ENCODE measurements at regions not wholly inside any gene's neighbourhood (a gene's known extent, or its start where the extent isn't known, plus 50 kb on each side); places are given as distances from the start of the nearest gene placed in this dataset.

- FAIRE-seq (no peak), DNase-seq (ENCODE audit: insufficient read length) (no peak)
- TF ChIP-seq TAF1 (IDR thresholded peaks at IDR 0.05; ENCODE audit: borderline replicate concordance, low read depth, low read length) (no peak), POLR2AphosphoS5 (IDR thresholded peaks at IDR 0.05; ENCODE audit: low read depth, low read length) (no peak), POLR2A (IDR thresholded peaks at IDR 0.05; ENCODE audit: low read depth, low read length) (no peak)
Observed at GRCh38 chr3:194979173-194979572, 291.8 kb downstream of the XXYLT1 start.

- TF ChIP-seq TAF1 (IDR thresholded peaks at IDR 0.05; ENCODE audit: borderline replicate concordance, low read depth, low read length) (no peak), POLR2AphosphoS5 (IDR thresholded peaks at IDR 0.05; ENCODE audit: low read depth, low read length) (no peak), POLR2A (IDR thresholded peaks at IDR 0.05; ENCODE audit: low read depth, low read length) (no peak)
- FAIRE-seq (no peak), DNase-seq (ENCODE audit: insufficient read length) (no peak)
Observed at GRCh38 chr3:194982472-194982871, 288.5 kb downstream of the XXYLT1 start.

DNA sequence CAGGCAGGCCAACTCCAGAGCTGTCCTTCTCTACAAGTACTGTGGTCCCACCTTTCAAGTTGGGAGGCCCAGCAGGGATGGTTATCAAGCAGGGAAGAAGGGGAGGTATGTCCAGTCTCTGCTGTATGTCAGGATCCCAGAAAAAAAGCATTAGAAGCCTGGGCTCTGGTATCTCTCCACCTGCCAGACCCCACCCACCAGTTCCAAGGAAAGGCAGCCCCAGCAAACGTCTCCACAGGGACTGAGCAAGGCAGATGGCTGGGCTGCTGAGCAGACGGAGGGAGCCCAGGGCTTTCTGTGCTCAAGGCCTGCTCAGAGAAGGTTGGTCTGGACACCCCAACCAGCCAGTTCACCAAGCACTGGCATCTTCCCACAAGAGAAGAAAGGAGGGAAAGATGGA, 287.8 kb downstream of the XXYLT1 start:
- TF ChIP-seq POLR2A (IDR thresholded peaks at IDR 0.05; ENCODE audit: low read depth, low read length) (no peak), POLR2AphosphoS5 (IDR thresholded peaks at IDR 0.05; ENCODE audit: low read depth, low read length) (no peak), TAF1 (IDR thresholded peaks at IDR 0.05; ENCODE audit: borderline replicate concordance, low read depth, low read length) (no peak)
- FAIRE-seq (no peak), DNase-seq (ENCODE audit: insufficient read length) (no peak)

- no peak for TF ChIP-seq POLR2A (IDR thresholded peaks at IDR 0.05; ENCODE audit: low read depth, low read length)
- TF ChIP-seq POLR2AphosphoS5 (IDR thresholded peaks at IDR 0.05; ENCODE audit: low read depth, low read length), result no peak
- TF ChIP-seq TAF1 (IDR thresholded peaks at IDR 0.05; ENCODE audit: borderline replicate concordance, low read depth, low read length), result no peak
- no peak for DNase-seq (ENCODE audit: insufficient read length)
Observed at GRCh38 chr3:194983620-194984019, 287.3 kb downstream of the XXYLT1 start.

GRCh38 chr3:194984066-194984465, 286.9 kb downstream of the XXYLT1 start:
- TF ChIP-seq TAF1 (IDR thresholded peaks at IDR 0.05; ENCODE audit: borderline replicate concordance, low read depth, low read length), result no peak
- no peak for TF ChIP-seq POLR2AphosphoS5 (IDR thresholded peaks at IDR 0.05; ENCODE audit: low read depth, low read length)
- no peak for TF ChIP-seq POLR2A (IDR thresholded peaks at IDR 0.05; ENCODE audit: low read depth, low read length)
- DNase-seq (ENCODE audit: insufficient read length) (no peak), FAIRE-seq (no peak)

More at GRCh38 chr3:194983620-194984019, 287.3 kb downstream of the XXYLT1 start:
- FAIRE-seq, result no peak

DNA sequence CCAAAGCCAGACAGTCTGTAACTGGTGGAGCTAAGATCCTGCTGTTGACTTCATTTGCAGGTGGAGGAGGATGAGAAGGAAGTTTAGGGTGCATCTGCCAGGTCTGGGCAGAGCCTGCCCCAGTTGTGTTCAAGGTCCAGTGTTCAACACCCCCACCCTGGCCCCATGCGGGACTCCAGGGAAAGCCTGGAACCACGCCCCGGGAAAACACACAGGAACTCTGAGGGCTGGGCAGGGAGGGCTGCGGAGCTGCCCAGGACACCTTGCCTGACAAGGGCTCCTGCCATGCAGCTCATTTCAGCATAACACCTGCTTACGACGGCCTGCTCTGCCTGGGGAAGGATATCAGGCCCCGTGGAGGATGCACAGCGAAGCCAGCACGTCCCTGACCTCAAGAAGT, 286.3 kb downstream of the XXYLT1 start:
- TF ChIP-seq TAF1 (IDR thresholded peaks at IDR 0.05; ENCODE audit: borderline replicate concordance, low read depth, low read length) (no peak), POLR2A (IDR thresholded peaks at IDR 0.05; ENCODE audit: low read depth, low read length) (no peak), POLR2AphosphoS5 (IDR thresholded peaks at IDR 0.05; ENCODE audit: low read depth, low read length) (no peak)
- DNase-seq (ENCODE audit: insufficient read length) (no peak), FAIRE-seq (no peak)

DNA sequence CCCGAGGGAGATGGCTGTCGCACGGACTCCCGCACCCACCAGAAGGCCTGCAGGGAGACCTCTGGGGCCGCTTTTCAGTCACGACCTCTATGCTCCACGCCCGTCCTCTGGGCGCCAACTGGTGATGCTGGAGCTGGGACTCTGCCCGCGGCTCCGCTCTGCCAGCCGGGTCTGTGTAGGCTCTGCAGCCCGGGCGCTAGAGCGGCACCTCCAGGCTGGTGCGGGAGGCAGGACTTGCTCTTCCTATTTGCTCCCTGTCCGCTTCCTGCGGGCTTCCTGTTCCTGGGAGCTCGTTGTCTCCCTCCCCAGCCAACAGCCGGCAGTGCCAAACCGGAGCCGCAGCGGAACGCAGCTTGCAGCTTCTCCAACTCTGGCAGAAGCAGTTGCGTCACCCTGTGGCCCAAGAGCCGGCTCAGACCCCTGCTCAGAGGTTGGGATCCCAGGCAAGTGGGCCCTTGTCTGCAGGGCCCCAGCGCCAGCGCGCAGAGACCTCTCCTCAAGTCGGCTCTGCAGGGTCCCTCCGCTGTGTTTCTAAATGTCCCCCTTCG, 285.9 kb downstream of the XXYLT1 start:
- TF ChIP-seq POLR2AphosphoS5 (IDR thresholded peaks at IDR 0.05; ENCODE audit: low read depth, low read length) (no peak), POLR2A (IDR thresholded peaks at IDR 0.05; ENCODE audit: low read depth, low read length) (no peak), TAF1 (IDR thresholded peaks at IDR 0.05; ENCODE audit: borderline replicate concordance, low read depth, low read length) (no peak)
- DNase-seq (ENCODE audit: insufficient read length) (no peak), FAIRE-seq (no peak)

GRCh38 chr3:194986208-194987043, 284.5 kb downstream of the XXYLT1 start:
- no peak for FAIRE-seq
- TF ChIP-seq POLR2AphosphoS5 (IDR thresholded peaks at IDR 0.05; ENCODE audit: low read depth, low read length) (no peak), TAF1 (IDR thresholded peaks at IDR 0.05; ENCODE audit: borderline replicate concordance, low read depth, low read length) (no peak), POLR2A (IDR thresholded peaks at IDR 0.05; ENCODE audit: low read depth, low read length) (no peak)
- DNase-seq (ENCODE audit: insufficient read length), result no peak

DNA sequence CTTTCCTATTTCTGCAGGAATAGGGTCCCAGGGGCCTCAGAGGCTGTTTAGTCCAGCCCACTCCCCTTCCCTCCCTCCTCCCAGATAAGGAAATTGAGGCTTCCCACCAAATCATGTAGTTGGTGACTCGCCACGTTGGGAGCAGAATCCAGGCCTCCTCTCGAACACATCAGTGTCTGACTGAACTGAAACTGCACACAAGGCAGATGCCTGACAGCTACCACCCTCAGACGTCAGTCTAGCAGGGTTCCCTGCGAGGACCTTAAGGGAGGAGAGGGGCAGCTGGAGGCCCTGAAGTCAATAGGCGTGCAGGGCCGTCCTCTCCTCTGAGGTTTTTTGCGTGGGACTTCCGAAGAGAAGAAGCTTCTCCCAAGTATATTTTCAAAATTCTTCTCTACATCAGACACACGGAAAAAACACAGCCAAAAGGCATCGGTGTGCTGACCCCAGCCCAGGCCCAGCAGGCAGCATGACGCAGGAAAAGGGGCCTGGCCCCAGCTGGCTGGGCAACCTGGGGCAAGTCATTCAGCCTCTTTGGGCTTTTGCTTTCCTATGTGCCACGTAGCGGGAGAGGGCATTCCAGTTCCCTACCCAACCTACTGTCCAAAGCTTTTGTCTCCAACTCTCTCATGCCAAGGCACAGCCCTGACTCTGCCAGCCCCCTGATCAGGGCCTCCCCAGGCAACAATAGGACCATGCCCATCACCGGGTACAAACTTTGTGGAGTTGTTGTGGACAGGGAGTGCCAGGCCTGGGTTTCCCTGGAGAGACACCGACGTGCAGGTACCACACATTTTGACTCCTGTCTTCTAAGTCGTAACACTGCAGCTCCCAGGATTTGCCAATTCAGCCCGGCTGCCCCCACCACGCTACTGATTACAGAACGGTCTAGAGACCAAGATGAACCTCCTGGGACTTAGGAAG, 283.1 kb downstream of the XXYLT1 start:
- TF ChIP-seq POLR2AphosphoS5 (IDR thresholded peaks at IDR 0.05; ENCODE audit: low read depth, low read length) (no peak), TAF1 (IDR thresholded peaks at IDR 0.05; ENCODE audit: borderline replicate concordance, low read depth, low read length) (no peak), POLR2A (IDR thresholded peaks at IDR 0.05; ENCODE audit: low read depth, low read length) (no peak)
- FAIRE-seq (no peak), DNase-seq (ENCODE audit: insufficient read length) (no peak)

DNA sequence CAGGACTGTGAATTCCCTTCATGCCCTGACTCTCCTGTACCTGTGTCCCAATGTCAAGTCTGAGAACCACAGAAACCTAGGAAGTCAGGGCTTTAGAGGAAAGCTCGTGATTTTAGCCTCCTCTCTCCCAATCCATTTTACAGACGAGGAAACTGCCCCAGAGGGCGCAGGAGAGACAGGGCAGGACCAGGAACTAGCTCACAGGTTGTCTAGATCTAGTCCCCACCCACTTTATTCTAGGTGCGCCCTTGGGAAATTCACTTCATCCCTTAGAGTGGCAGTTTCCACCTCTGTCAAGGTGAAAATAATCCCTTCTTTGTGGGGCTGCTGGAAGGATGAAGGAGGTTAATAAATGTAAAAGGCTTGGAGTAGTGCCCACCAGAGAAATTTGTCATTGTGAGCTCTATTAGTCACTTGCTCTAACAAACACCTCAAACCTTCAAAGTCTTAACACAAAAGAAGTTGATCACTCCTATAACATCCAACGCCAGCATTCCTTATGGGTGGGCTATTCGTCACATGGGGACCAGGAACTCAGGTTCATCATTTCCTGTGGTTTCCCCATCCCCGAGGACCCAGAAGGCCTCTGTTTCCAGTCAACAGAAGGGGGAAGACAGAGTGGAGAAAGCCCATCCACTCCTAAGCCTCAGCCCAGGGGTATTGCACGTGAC, 282.3 kb downstream of the XXYLT1 start:
- no peak for DNase-seq (ENCODE audit: insufficient read length)
- FAIRE-seq, result no peak
- TF ChIP-seq POLR2A (IDR thresholded peaks at IDR 0.05; ENCODE audit: low read depth, low read length), result no peak
- no peak for TF ChIP-seq TAF1 (IDR thresholded peaks at IDR 0.05; ENCODE audit: borderline replicate concordance, low read depth, low read length)
- no peak for TF ChIP-seq POLR2AphosphoS5 (IDR thresholded peaks at IDR 0.05; ENCODE audit: low read depth, low read length)

DNA sequence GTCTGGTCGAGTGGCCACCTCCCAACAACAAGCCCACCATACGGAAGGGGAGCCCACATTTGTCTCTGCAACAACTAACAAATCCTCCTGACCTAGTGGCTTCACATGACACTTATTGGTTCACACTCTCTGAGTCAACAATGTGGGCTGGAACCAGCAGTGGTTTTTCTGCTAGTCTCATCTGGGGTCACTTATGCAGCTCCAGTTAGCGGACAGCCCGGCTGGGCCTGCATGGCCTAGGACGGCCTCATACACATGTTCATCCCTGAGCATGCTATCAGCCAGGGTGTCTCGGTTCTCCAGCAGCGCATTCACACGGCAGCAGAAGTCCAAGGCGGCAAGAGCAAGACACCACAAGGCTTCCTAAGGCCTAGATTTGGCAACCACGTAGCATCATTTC, 281.7 kb downstream of the XXYLT1 start:
- no peak for TF ChIP-seq TAF1 (IDR thresholded peaks at IDR 0.05; ENCODE audit: borderline replicate concordance, low read depth, low read length)
- TF ChIP-seq POLR2AphosphoS5 (IDR thresholded peaks at IDR 0.05; ENCODE audit: low read depth, low read length), result no peak
- no peak for TF ChIP-seq POLR2A (IDR thresholded peaks at IDR 0.05; ENCODE audit: low read depth, low read length)
- DNase-seq (ENCODE audit: insufficient read length) (no peak), FAIRE-seq (no peak)
